GM23248 (cell line): ENCODE measurements at regions not wholly inside any gene's neighbourhood (a gene's known extent, or its start where the extent isn't known, plus 50 kb on each side); places are given as distances from the start of the nearest gene placed in this dataset.

Experiments used
- EZH2 ChIP-seq: fragments of 200-600 bp; sonication (generic); IDR thresholded peaks from 2 replicates; pipeline ENCODE4 v1.6.1; 2018; ENCODE audit warnings: antibody characterized with exemption, mild to moderate bottlenecking; ENCODE audit not compliant: insufficient read depth, poor library complexity, severe bottlenecking
- EZH2phosphoT487 ChIP-seq: fragments of 200-600 bp; sonication (generic); IDR thresholded peaks from 2 replicates; pipeline ENCODE4 v1.6.1; 2018; ENCODE audit warnings: antibody characterized with exemption, moderate library complexity, mild to moderate bottlenecking, low read depth; ENCODE audit not compliant: insufficient read depth

- no peak for TF ChIP-seq EZH2phosphoT487
- no peak for TF ChIP-seq EZH2
Observed at GRCh38 chr15:62920682-62921502, 121.7 kb upstream of the TPM1 start.
